SH-SY5Y (cell line): ENCODE measurements at regions not wholly inside any gene's neighbourhood (a gene's known extent, or its start where the extent isn't known, plus 50 kb on each side); places are given as distances from the start of the nearest gene placed in this dataset.

Source experiments
- GATA2 ChIP-seq: IDR thresholded peaks from 2 replicates; pipeline ENCODE4 v1.6.1; 2011; ENCODE audit warnings: mild to moderate bottlenecking, low read depth, low read length
- GATA3 ChIP-seq: IDR thresholded peaks from 2 replicates; pipeline ENCODE4 v1.6.1; 2011; ENCODE audit warnings: low read depth, mild to moderate bottlenecking, low read length, moderate library complexity

DNA sequence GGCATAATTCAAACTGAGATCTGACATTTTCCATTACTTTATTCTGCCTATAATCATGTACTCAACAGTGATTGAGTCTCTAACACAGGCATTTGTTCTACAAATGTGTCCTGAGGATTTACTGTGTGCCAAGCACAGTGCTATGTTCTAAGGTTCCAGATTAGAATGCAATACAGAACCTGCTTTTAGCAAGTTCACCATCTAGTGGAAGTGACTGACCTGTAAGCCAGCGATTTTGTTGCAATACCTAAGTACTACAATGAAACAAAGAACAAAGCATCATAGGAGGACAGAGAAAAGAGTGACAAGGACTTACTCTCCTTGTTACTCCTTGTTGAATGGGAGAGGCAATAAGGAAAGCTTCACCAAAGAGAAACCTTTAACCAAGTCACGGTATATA is 348.1 kb downstream of the ELAVL2 start:
- TF ChIP-seq GATA2 (no peak), GATA3 (no peak)
